T-helper 2 cell treated with Interferon-gamma antibody and Interleukin-4, amounts not matched to agents 5 μg/mL and 100 μg/mL, for 36 hours (primary cell): ENCODE measurements at regions not wholly inside any gene's neighbourhood (a gene's known extent, or its start where the extent isn't known, plus 50 kb on each side); places are given as distances from the start of the nearest gene placed in this dataset.
"Not testable (repeated sequence)": the region's sequence is repeated elsewhere in the genome, so short reads cannot be mapped to it uniquely, and the experiment has no call there.

Experiments used
- DNase-seq: peaks from one replicate; pipeline ENCODE4 v3.0.0; 2021; ENCODE audit warnings: low spot score
- H3K27ac Mint-ChIP-seq: one replicate; pipeline ENCODE4 v1.8.0; 2021; ENCODE audit warnings: mild to moderate bottlenecking, mixed read lengths
- H3K27me3 Mint-ChIP-seq: one replicate; pipeline ENCODE4 v1.8.0; 2021; ENCODE audit warnings: low read depth, mixed read lengths
- H3K36me3 Mint-ChIP-seq: one replicate; pipeline ENCODE4 v1.8.0; 2021; ENCODE audit warnings: low read depth, mixed read lengths
- H3K4me1 Mint-ChIP-seq: one replicate; pipeline ENCODE4 v1.8.0; 2021; ENCODE audit warnings: low read depth, mixed read lengths
- H3K4me3 Mint-ChIP-seq: one replicate; pipeline ENCODE4 v1.8.0; 2022; ENCODE audit warnings: mild to moderate bottlenecking, moderate library complexity, mixed read lengths
- H3K9me3 Mint-ChIP-seq: one replicate; pipeline ENCODE4 v1.8.0; 2021; ENCODE audit warnings: mixed read lengths

DNA sequence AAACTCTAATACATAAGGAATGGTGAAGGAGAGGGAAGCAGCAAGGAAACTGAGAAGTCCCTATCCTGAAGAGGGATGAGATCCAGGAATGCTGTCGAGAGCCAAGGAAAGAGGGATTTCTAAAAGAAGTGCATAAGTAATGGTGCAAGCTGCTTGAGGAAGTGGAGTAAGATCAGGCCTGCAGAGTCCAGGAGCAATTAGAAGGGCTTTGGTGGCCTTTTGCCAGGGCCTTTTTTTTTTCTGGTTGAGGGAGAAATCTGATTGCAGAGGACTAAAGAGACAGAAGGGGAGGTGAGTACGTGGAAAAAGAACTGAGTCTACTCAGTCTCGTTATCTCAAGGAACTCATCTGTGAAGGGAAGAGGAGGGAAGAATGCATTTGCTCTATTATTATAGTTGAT, 396.2 kb downstream of the UTRN start:
- peaks cover 10% of the 10 kb centered on the region for H3K4me1 Mint-ChIP-seq
- H3K9me3 Mint-ChIP-seq, result peaks cover 14% of the 10 kb centered on the region
- H3K36me3 Mint-ChIP-seq, result peaks cover 67% of the 10 kb centered on the region
- no peak for DNase-seq
- peak overlapping the region; percentile 3 for H3K27ac Mint-ChIP-seq
- no peak overlapping the region for H3K4me3 Mint-ChIP-seq
- H3K27me3 Mint-ChIP-seq, result no peaks in the 10 kb centered on the region

DNA sequence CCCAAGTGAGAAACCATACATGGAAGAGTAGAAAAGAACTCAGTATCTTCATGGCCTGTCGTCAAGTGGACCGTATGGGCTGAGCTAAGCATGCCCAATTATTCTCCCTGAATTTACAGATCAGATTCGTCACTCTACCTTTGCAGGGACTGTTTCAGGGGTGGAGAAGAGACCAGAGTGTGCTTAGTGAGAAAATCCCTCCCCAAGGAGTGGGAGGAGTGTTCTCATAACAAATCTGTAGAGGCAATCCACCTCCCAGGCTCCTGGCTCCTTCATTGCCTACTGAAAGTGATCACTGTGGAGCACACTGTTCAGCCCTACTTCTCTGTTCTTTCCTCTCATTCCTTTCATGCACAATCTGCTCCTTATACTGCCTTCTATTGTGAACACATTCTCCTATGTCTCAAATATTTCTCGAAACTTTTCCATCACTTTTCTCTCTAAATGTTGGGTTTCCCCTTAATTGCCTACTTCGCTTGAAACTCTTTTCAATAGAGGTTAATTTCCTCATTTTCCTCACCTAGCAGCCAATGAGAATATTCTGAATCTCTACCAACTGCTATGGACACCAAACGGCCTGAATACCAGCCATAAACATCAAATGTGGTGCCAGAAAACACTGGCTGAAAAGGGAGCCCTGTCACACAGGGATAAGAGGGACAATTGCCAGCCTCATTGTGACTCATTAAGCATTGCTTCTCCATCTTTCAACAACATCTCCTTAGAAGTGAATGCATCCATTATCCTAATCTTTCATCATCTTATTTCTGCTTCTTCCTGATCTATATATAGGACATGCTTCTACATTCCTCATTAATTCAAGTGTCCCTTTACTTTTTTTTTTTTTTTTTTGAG, 398.3 kb downstream of the UTRN start:
- H3K27me3 Mint-ChIP-seq, result no peaks in the 10 kb centered on the region
- H3K4me1 Mint-ChIP-seq, result peaks cover 6% of the 10 kb centered on the region
- H3K27ac Mint-ChIP-seq, result no peak overlapping the region
- peaks cover 72% of the 10 kb centered on the region for H3K36me3 Mint-ChIP-seq
- peaks cover 34% of the 10 kb centered on the region for H3K9me3 Mint-ChIP-seq
- DNase-seq, result no peak
- no peak overlapping the region for H3K4me3 Mint-ChIP-seq

DNA sequence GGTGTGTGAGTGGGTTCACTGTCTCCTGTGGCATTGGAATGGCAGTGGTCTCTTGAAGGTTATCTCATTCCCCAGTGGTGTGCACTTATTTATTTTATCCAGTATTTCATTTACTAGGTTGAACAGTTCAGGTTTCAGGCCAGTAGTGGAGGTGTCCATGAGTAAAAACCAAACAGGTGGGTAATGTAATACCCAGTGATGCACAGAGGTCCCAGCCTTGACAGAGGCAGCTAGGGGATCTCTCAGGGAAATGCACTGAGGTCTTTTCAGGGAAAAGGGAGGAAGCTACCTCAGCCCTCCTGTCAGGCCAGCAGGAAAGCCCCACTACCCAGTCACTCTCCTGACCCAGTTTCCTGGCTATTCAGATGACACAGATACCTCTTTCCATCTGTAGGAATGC, 403.6 kb downstream of the UTRN start:
- no peak overlapping the region for H3K4me3 Mint-ChIP-seq
- no peaks in the 10 kb centered on the region for H3K27me3 Mint-ChIP-seq
- H3K9me3 Mint-ChIP-seq, result peaks cover 52% of the 10 kb centered on the region
- DNase-seq, result no peak
- no peak overlapping the region for H3K27ac Mint-ChIP-seq
- peaks cover 4% of the 10 kb centered on the region for H3K4me1 Mint-ChIP-seq
- peaks cover 65% of the 10 kb centered on the region for H3K36me3 Mint-ChIP-seq

DNA sequence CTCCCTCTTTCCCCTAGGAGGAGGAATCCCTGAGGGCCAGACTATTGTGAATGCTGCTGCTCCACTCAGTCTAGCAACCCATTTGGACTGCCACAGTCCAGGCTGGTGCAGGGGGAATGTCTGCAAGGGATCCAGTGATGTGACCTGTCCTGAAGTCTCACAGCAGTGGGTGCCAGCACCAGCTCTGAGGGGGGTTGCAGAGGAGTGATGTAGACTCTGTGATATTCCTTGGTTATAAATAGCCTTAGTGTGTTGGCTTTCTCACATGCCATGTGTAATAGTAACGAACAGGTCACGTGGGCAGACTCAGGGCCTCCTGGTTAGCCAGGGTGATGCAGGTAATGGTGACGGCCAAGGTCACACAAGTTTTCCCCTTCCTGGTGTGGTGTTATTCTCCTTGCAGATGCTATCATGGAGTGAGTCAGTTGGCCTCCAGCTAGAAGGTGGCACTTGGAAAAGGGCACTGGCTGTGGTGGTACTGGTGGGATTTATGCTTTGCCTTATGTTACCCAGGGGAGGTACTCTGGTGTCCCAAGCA, 404.4 kb downstream of the UTRN start:
- Mint-ChIP-seq H3K4me1 (peaks cover 4% of the 10 kb centered on the region), H3K27ac (no peak overlapping the region), H3K9me3 (peaks cover 52% of the 10 kb centered on the region), H3K27me3 (no peaks in the 10 kb centered on the region), H3K4me3 (no peak overlapping the region), H3K36me3 (peaks cover 58% of the 10 kb centered on the region)
- no peak for DNase-seq

DNA sequence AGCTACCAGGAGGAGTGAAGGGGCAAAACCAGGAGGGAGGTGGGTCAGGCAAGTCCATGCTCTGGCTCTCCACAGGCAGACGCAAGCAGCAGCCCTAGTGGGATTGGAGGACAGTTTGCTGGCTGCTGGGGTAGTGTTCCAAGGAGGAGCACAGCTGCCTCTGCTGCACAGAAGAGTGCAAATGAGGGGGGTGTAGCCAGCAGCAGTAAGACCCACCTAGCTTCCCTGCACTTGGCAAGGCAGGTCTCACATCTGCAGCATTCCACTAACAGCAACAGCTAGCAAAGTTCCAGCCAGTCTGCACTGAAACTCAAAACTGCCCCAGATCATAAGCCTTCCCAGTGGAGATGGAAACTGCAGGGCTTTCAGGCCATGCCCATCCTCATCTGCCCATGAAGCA, 405.0 kb downstream of the UTRN start:
- Mint-ChIP-seq H3K4me1 (peaks cover 4% of the 10 kb centered on the region), H3K27me3 (no peaks in the 10 kb centered on the region), H3K27ac (peak overlapping the region; percentile 1), H3K36me3 (peaks cover 55% of the 10 kb centered on the region), H3K9me3 (peaks cover 48% of the 10 kb centered on the region), H3K4me3 (no peak overlapping the region)
- no peak for DNase-seq

DNA sequence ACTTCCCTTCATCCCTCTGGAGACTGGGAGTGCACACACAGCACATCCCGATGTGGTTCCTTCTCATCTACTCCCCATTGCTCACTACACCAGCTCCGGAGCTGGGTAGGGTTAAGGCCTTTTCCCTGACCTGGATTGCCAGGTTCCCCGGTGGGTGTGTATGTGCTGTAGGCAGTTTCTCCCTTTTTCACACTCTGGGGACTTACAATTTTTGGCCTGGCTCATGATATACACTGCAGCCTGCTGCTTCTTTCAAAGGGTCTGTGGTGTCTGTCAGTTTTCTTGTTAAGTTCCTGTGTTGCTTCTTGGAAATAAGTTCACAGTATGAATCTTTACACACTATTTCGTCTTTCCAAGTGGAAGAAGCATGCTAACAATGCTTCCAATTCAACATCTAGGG, 405.5 kb downstream of the UTRN start:
- Mint-ChIP-seq H3K4me3 (no peak overlapping the region), H3K27me3 (no peaks in the 10 kb centered on the region), H3K9me3 (peaks cover 44% of the 10 kb centered on the region), H3K27ac (no peak overlapping the region), H3K4me1 (peaks cover 4% of the 10 kb centered on the region), H3K36me3 (peaks cover 50% of the 10 kb centered on the region)
- DNase-seq, result no peak

DNA sequence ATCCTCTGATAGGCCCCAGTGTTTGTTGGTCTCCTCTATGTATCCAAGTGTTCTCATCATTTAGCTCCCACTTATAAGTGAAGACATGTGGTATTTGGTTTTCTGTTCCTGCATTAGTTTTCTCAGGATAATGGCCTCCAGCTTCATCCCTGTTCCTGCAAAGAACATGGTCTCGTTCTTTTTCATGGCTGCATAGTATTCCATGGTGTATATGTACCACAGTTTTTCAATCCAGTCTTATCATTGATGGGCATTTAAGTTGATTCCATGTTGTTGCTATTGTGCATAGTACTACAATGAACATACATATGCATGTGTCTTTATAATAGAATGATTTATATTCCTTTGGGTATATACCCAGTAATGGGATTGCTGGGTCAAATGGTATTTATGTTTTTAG, 406.9 kb downstream of the UTRN start:
- not testable (repeated sequence) for DNase-seq, H3K4me1 Mint-ChIP-seq, H3K4me3 Mint-ChIP-seq, H3K27ac Mint-ChIP-seq, H3K27me3 Mint-ChIP-seq
- H3K36me3 Mint-ChIP-seq, result peaks cover 38% of the 10 kb centered on the region
- H3K9me3 Mint-ChIP-seq, result peaks cover 30% of the 10 kb centered on the region

DNA sequence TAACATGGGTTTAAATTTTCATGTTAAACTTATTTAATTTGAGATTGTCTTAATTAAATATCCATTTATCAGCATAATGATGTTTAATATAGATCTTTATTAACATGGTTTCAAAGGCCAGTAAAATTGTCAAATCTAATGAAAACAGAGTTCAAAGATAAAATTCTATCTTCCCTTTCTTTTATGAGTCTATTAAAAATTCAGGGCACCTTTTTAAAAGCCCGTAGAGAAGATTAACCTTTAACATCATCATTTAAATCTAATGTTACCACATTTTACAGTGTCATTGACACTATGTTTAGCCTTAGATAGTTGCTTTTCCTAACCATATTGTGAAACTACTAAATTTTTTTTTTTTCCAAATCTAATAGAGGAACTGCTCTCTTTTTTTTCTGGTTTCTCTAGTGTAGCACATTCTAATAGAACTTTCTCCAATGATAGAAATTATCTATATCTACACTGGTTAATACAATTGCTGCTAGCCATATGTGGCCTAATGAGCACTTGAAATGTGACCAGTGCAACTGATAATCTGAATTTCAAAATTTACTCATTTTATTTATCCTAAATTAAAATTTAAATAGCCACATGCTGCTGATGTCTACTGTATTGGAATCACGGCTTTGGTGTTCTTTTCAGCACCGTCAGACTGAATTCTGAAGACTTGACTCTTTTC, 410.9 kb downstream of the UTRN start:
- Mint-ChIP-seq H3K36me3 (peaks cover 23% of the 10 kb centered on the region), H3K9me3 (peaks cover 16% of the 10 kb centered on the region), H3K27me3 (no peaks in the 10 kb centered on the region), H3K4me3 (no peak overlapping the region), H3K27ac (no peak overlapping the region), H3K4me1 (peaks cover 7% of the 10 kb centered on the region)
- no peak for DNase-seq

DNA sequence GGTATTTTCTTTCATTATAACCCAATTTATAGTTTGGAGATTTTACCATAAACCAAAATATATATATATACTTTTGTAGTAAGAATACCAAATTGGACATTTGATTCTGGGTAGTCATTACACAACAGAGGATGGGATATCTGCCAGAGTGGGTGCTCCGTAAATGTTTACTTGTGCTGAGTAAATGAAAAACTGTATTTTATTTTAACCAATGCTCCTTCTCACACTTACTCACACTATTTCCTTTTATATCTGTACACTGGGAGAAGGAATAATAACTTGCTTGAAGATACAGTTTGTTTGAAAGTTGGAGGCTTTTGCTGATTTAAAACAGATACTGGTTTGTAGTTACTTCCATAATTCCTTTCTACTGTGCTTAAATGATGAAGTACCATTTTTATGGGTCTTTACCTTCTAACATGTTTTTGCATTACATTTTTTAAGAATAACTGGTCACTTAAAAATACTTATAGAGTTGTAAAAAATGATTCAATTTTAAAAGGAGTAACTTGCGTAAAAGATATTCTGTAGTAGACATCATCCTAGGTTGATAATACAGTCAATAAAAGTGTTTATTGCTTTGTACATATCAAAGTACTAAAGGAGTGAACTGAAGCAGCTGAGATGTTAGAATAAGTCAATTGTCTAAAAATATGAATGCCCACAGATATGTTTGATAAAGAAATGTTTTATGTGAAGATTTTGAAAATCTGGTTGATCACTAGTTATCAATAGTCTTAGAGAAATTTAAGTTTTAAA, 411.7 kb downstream of the UTRN start:
- Mint-ChIP-seq H3K27ac (no peak overlapping the region), H3K27me3 (no peaks in the 10 kb centered on the region)

DNA sequence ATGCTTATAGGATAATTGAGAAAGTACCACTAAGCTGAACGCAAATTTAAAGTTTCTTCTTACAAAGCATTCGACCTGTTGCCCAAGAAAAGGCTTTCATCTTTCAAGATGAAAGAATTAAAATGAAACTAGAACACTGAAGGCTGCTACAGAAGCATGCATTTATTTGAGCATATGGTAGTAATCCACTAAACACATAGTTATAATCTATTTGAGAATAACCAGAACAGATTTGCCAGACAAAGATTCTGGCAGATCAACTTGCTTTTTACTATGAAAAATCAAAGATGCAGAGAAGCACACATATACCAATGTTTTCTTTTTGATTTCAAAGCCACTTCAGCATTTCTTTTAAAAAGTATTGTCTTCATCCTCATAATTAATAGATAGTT, 412.2 kb downstream of the UTRN start:
- peaks cover 5% of the 10 kb centered on the region for H3K4me1 Mint-ChIP-seq
- H3K27me3 Mint-ChIP-seq, result no peaks in the 10 kb centered on the region
- H3K27ac Mint-ChIP-seq, result no peak overlapping the region
- H3K36me3 Mint-ChIP-seq, result peaks cover 13% of the 10 kb centered on the region
- DNase-seq, result no peak
- no peak overlapping the region for H3K4me3 Mint-ChIP-seq
- H3K9me3 Mint-ChIP-seq, result peaks cover 5% of the 10 kb centered on the region

More for the DNA sequence above, 411.7 kb downstream of the UTRN start:
- no peak for DNase-seq
- Mint-ChIP-seq H3K4me3 (no peak overlapping the region), H3K4me1 (peaks cover 5% of the 10 kb centered on the region), H3K36me3 (peaks cover 18% of the 10 kb centered on the region), H3K9me3 (peaks cover 10% of the 10 kb centered on the region)

DNA sequence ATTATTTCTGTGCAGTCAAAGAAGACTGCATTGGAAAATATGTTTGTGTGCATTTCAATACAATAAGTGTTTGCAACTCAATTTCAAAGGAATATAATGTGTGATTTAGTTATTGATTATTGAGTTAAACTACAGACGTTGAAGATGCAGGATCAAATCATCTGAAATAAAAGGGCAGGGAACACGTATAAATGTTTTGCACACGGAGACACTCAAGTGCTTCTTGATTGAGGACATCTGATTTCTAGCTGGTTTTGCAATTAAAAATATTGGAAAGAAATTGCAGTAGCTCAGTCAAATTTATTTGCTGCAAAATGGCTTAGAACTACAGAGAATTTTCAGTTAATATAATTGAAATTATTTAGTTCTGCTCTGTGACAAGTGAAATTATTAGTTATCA, 412.7 kb downstream of the UTRN start:
- Mint-ChIP-seq H3K4me1 (peaks cover 5% of the 10 kb centered on the region), H3K27me3 (no peaks in the 10 kb centered on the region), H3K36me3 (peaks cover 8% of the 10 kb centered on the region), H3K9me3 (peaks cover 1% of the 10 kb centered on the region), H3K27ac (no peak overlapping the region), H3K4me3 (no peak overlapping the region)
- no peak for DNase-seq

DNA sequence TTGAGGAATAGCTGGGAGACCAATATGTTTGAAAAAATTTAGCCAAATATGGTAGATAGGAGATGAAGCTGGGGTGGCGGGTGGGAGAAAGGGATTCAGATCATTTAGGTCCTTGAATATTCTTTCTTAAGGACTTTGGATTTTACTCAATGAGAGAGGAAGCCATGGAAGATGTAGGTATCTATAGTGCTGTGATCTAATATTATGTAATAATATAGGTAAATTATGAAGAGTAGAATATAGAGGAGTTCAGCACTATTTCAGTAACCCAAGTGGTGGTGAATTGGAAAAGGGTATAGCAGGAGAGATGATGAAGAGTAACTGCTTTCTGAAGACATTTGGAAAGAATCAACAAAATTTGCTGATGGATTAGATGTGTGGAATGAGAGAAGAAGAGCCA, 417.6 kb downstream of the UTRN start:
- Mint-ChIP-seq H3K36me3 (peaks cover 7% of the 10 kb centered on the region), H3K27me3 (no peaks in the 10 kb centered on the region), H3K27ac (no peak overlapping the region), H3K4me3 (no peak overlapping the region), H3K9me3 (no peaks in the 10 kb centered on the region), H3K4me1 (peaks cover 2% of the 10 kb centered on the region)
- DNase-seq, result no peak

DNA sequence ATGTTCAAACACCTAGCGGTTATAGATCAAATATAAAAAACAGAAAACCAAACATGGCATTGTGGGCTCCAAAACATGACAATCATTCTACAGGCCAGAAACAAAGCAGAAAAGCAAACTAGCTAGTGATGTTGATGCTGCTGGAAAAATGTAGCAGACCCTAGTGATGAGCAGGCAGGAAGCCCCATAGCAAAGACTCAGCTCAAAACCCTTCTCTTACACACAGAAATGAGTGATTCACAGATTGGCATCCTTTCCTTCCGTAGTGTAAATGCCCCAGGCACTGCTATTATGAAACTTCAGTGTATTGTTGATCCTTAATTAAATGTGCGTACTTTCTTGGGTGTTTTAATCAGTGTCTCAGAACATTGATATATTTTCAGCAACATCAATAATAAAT, 425.1 kb downstream of the UTRN start:
- H3K4me1 Mint-ChIP-seq, result peaks cover 8% of the 10 kb centered on the region
- no peak for DNase-seq
- no peak overlapping the region for H3K4me3 Mint-ChIP-seq
- H3K27ac Mint-ChIP-seq, result no peak overlapping the region
- H3K36me3 Mint-ChIP-seq, result peaks cover 5% of the 10 kb centered on the region
- H3K27me3 Mint-ChIP-seq, result no peaks in the 10 kb centered on the region
- H3K9me3 Mint-ChIP-seq, result no peaks in the 10 kb centered on the region

DNA sequence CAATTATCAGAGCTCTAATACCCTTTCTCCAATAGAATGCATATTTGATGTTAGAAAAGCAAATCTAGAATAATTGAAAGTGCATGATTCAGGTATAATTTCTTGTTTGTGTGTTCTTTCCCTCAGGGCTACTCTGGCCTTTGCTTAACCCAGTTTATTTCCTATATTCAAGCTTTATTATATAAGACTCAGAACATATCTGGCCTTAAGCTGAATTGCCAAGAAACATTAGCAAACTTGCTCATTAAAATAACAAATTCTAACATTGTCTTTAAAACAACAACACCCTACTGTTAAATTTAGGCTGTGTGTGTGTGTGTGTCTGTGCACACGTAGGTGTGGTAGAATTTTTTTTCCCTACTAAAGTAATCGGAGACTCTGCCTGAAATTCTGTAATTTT, 426.5 kb downstream of the UTRN start:
- Mint-ChIP-seq H3K27ac (no peak overlapping the region), H3K27me3 (no peaks in the 10 kb centered on the region), H3K36me3 (peaks cover 6% of the 10 kb centered on the region), H3K4me1 (peaks cover 8% of the 10 kb centered on the region), H3K9me3 (no peaks in the 10 kb centered on the region), H3K4me3 (no peak overlapping the region)
- no peak for DNase-seq
